ENCODE measurements at regions not wholly inside any gene's neighbourhood (a gene's known extent, or its start where the extent isn't known, plus 50 kb on each side); places are given as distances from the start of the nearest gene placed in this dataset.
"Not testable (repeated sequence)": the region's sequence is repeated elsewhere in the genome, so short reads cannot be mapped to it uniquely, and the experiment has no call there.

- TF ChIP-seq, protein P1, sequence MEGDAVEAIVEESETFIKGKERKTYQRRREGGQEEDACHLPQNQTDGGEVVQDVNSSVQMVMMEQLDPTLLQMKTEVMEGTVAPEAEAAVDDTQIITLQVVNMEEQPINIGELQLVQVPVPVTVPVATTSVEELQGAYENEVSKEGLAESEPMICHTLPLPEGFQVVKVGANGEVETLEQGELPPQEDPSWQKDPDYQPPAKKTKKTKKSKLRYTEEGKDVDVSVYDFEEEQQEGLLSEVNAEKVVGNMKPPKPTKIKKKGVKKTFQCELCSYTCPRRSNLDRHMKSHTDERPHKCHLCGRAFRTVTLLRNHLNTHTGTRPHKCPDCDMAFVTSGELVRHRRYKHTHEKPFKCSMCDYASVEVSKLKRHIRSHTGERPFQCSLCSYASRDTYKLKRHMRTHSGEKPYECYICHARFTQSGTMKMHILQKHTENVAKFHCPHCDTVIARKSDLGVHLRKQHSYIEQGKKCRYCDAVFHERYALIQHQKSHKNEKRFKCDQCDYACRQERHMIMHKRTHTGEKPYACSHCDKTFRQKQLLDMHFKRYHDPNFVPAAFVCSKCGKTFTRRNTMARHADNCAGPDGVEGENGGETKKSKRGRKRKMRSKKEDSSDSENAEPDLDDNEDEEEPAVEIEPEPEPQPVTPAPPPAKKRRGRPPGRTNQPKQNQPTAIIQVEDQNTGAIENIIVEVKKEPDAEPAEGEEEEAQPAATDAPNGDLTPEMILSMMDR (IDR thresholded peaks at IDR 0.05), result not testable (repeated sequence)
- TF ChIP-seq EZH2 (IDR thresholded peaks at IDR 0.05; ENCODE audit: borderline replicate concordance, insufficient read depth, low read depth, low read length, poor library complexity, severe bottlenecking), result not testable (repeated sequence)
Measured at GRCh38 chr16:79881107-79881506, 280.6 kb upstream of the MAF start.
